CD14-positive monocyte (primary cell): ENCODE measurements at regions not wholly inside any gene's neighbourhood (a gene's known extent, or its start where the extent isn't known, plus 50 kb on each side); places are given as distances from the start of the nearest gene placed in this dataset.
"Not testable (repeated sequence)": the region's sequence is repeated elsewhere in the genome, so short reads cannot be mapped to it uniquely, and the experiment has no call there.

ENCODE experiments used
- DNase-seq, 3 donors: peaks; one replicate each; pipeline ENCODE4 v3.0.0-alpha.2; 2011 to 2022
- H2AFZ ChIP-seq: 2 replicates; pipeline ENCODE4 v1.6.0; 2012; ENCODE audit warnings: mild to moderate bottlenecking, low read depth, low read length, inconsistent platforms; ENCODE audit not compliant: insufficient read depth, poor library complexity, severe bottlenecking
- H3K27ac ChIP-seq, 2 donors: 1 replicate in 1 of 2; 2 replicates in 1 of 2; pipeline ENCODE4 v1.5.1; 2012 to 2013; ENCODE audit warnings: low read length in 2 of 2, control low read depth in 1 of 2, inconsistent platforms in 1 of 2, low read depth in 1 of 2, mild to moderate bottlenecking in 1 of 2
- H3K27me3 ChIP-seq, 2 donors: one replicate each; pipeline versions ENCODE4 v1.6.0 to v1.6.1; 2011 to 2013; ENCODE audit warnings: low read length in 2 of 2; ENCODE audit not compliant: control insufficient read depth in 2 of 2, insufficient read depth in 2 of 2
- H3K36me3 ChIP-seq, 2 donors: replicated peaks in 1 of 2; 1 replicate in 1 of 2; 2 replicates in 1 of 2; pipeline versions ENCODE4 v1.5.1 to v1.6.1; 2012 to 2013; ENCODE audit warnings: low read length in 2 of 2, control low read depth in 1 of 2, inconsistent platforms in 1 of 2, mild to moderate bottlenecking in 1 of 2; ENCODE audit not compliant: insufficient read depth in 2 of 2, control insufficient read depth in 1 of 2
- H3K4me1 ChIP-seq, 2 donors: 1 replicate in 1 of 2; 2 replicates in 1 of 2; pipeline versions ENCODE4 v1.5.1 to v1.6.1; 2012 to 2013; ENCODE audit warnings: low read length in 2 of 2, control low read depth in 1 of 2, inconsistent platforms in 1 of 2, mild to moderate bottlenecking in 1 of 2, moderate library complexity in 1 of 2; ENCODE audit not compliant: insufficient read depth in 2 of 2, control insufficient read depth in 1 of 2
- H3K4me2 ChIP-seq: replicated peaks from 2 replicates; pipeline ENCODE3; 2012; ENCODE audit warnings: low read length, moderate library complexity, mild to moderate bottlenecking; ENCODE audit not compliant: poor library complexity, severe bottlenecking; ENCODE audit errors: extremely low read depth
- H3K4me3 ChIP-seq, 3 experiments: fragments of 200-600 bp in 1 of 3; sonication (generic) in 1 of 3; replicated peaks in 1 of 3; 1 replicate in 2 of 3; 2 replicates in 1 of 3; pipeline ENCODE4 v1.5.1; 2011 to 2013; ENCODE audit warnings: low read length in 3 of 3, mild to moderate bottlenecking in 3 of 3, control low read depth in 2 of 3, low read depth in 2 of 3, inconsistent platforms in 1 of 3, moderate library complexity in 1 of 3
- H3K79me2 ChIP-seq: 2 replicates; pipeline ENCODE4 v1.6.0; 2012; ENCODE audit warnings: mild to moderate bottlenecking, control low read depth, inconsistent platforms, low read length, moderate library complexity; ENCODE audit not compliant: insufficient read depth
- H3K9ac ChIP-seq: 2 replicates; pipeline ENCODE4 v1.6.0; 2017; ENCODE audit warnings: low read length, mild to moderate bottlenecking; ENCODE audit not compliant: insufficient read depth, poor library complexity, severe bottlenecking
- H3K9me3 ChIP-seq, 2 donors: replicated peaks in 1 of 2; 1 replicate in 1 of 2; 2 replicates in 1 of 2; pipeline versions ENCODE4 v1.5.1 to v1.6.1; 2012 to 2013; ENCODE audit warnings: low read length in 2 of 2, control low read depth in 1 of 2; ENCODE audit not compliant: control insufficient read depth in 1 of 2, insufficient read depth in 1 of 2
- H4K20me1 ChIP-seq: 2 replicates; pipeline ENCODE4 v1.6.0; 2012; ENCODE audit warnings: mild to moderate bottlenecking, low read length, control low read depth, moderate library complexity; ENCODE audit not compliant: insufficient read depth
- H3K27ac Mint-ChIP-seq, 7 donors: one replicate each; pipeline ENCODE4 v1.8.0; 2020; ENCODE audit warnings: mild to moderate bottlenecking in 7 of 7, mixed read lengths in 7 of 7, moderate library complexity in 6 of 7, inconsistent platforms in 2 of 7
- H3K27me3 Mint-ChIP-seq, 3 donors: one replicate each; pipeline ENCODE4 v1.8.0; 2021 to 2022; ENCODE audit warnings: low read depth in 3 of 3, mild to moderate bottlenecking in 3 of 3, mixed read lengths in 3 of 3, moderate library complexity in 3 of 3, inconsistent platforms in 1 of 3
- H3K36me3 Mint-ChIP-seq, 2 donors: one replicate each; pipeline ENCODE4 v1.8.0; 2020; ENCODE audit warnings: mixed read lengths in 2 of 2, inconsistent platforms in 1 of 2, mild to moderate bottlenecking in 1 of 2
- H3K4me1 Mint-ChIP-seq: one replicate; pipeline ENCODE4 v1.8.0; 2020; ENCODE audit warnings: mild to moderate bottlenecking, mixed read lengths
- H3K4me3 Mint-ChIP-seq, 2 donors: one replicate each; pipeline ENCODE4 v1.8.0; 2020; ENCODE audit warnings: mild to moderate bottlenecking in 2 of 2, mixed read lengths in 2 of 2, moderate library complexity in 1 of 2
- H3K9me3 Mint-ChIP-seq, 7 donors: one replicate each; pipeline ENCODE4 v1.8.0; 2020 to 2022; ENCODE audit warnings: mixed read lengths in 7 of 7, mild to moderate bottlenecking in 6 of 7, moderate library complexity in 6 of 7, inconsistent platforms in 2 of 7
- WGBS: methylation state at CpG from one replicate; pipeline ENCODE4 v1.1.5; 2013; ENCODE audit warnings: missing lambda C conversion rate; ENCODE audit not compliant: insufficient coverage; 5-methylcytosine and 5-hydroxymethylcytosine counted together
- intact Hi-C, 2 donors: fragments of 100-400 bp; cut with micrococcal nuclease; formaldehyde crosslinking; loops; one replicate each; pipeline versions ENCODE4 v1.15.0 to v1.15.1; 2023
- TF ChIP-seq, protein P1 (sequence below): fragments of 200-600 bp; IDR thresholded peaks from one replicate; pipeline ENCODE4 v1.8.0; 2022; ENCODE audit warnings: antibody characterized with exemption, mild to moderate bottlenecking

DNA sequence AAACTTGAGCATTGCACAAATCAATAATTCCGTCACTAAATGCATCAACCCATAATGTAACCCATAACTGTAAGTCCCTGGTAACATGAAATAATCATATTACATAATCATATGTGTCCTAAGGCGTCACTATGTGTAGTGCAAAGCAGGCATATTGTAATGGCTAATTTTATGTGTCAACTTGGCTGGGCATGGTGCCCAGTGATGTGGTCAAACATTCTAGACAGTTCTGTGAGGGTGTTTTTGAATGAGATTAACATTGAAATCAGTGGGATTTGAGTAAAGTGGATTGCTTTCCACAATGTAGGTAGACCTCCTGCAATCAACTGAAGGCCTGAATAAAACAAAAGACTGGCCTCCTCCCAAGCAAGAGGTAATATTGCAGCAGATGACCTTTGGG lies 794.4 kb upstream of the ACO1 start:
- H3K27me3 ChIP-seq = no peaks in the 10 kb centered on the region
- no peak overlapping the region for H3K4me3 ChIP-seq
- no peaks in the 10 kb centered on the region for H3K79me2 ChIP-seq
- Mint-ChIP-seq H3K27ac (no peak overlapping the region), H3K9me3 (peaks cover 0 to 2% (median 0%) of the 10 kb centered on the region in 7 donors), H3K27me3 (peaks cover 0 to 1% (median 0%) of the 10 kb centered on the region in 3 donors), H3K4me1 (no peaks in the 10 kb centered on the region), H3K4me3 (no peak overlapping the region), H3K36me3 (no peaks in the 10 kb centered on the region)
- no peak for DNase-seq
- WGBS = no CpG with 5 or more reads among the region's 2 CpGs
- no peaks in the 10 kb centered on the region for H3K36me3 ChIP-seq
- H3K9ac ChIP-seq = no peak overlapping the region
- no peak overlapping the region for H3K4me2 ChIP-seq
- intact Hi-C loops = no loop called here
- no peaks in the 10 kb centered on the region for H3K9me3 ChIP-seq
- no peaks in the 10 kb centered on the region for H4K20me1 ChIP-seq
- no peaks in the 10 kb centered on the region for H3K4me1 ChIP-seq
- TF ChIP-seq, protein P1, sequence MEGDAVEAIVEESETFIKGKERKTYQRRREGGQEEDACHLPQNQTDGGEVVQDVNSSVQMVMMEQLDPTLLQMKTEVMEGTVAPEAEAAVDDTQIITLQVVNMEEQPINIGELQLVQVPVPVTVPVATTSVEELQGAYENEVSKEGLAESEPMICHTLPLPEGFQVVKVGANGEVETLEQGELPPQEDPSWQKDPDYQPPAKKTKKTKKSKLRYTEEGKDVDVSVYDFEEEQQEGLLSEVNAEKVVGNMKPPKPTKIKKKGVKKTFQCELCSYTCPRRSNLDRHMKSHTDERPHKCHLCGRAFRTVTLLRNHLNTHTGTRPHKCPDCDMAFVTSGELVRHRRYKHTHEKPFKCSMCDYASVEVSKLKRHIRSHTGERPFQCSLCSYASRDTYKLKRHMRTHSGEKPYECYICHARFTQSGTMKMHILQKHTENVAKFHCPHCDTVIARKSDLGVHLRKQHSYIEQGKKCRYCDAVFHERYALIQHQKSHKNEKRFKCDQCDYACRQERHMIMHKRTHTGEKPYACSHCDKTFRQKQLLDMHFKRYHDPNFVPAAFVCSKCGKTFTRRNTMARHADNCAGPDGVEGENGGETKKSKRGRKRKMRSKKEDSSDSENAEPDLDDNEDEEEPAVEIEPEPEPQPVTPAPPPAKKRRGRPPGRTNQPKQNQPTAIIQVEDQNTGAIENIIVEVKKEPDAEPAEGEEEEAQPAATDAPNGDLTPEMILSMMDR = no peak
- no peak overlapping the region for H3K27ac ChIP-seq
- H2AFZ ChIP-seq = no peak overlapping the region

DNA sequence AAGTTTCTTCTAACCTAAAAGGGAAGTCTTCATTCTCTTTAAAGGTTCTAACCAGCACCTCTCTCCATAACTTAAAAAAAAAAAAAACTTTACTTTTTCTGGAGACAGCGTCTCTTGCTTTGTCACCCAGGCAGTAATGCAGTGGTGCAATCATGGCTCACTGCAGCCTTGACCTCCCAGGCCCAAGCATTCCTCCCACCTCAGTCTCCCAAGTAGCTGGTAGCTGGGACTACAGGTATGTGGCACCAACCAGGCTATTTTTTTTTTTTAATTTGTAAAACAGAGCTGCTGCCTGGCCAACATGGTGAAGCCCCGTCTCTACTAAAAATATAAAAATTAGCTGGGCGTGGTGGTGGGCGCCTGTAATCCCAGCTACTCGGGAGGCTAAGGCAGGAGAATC lies 787.4 kb upstream of the ACO1 start:
- H3K79me2 ChIP-seq, H4K20me1 ChIP-seq, H2AFZ ChIP-seq, H3K27ac ChIP-seq, intact Hi-C loops, H3K4me1 ChIP-seq, H3K4me2 ChIP-seq, H3K36me3 Mint-ChIP-seq, H3K9ac ChIP-seq, H3K9me3 ChIP-seq, DNase-seq, H3K4me3 ChIP-seq, H3K4me3 Mint-ChIP-seq, H3K27me3 ChIP-seq, H3K4me1 Mint-ChIP-seq, H3K27ac Mint-ChIP-seq, H3K9me3 Mint-ChIP-seq, H3K27me3 Mint-ChIP-seq, H3K36me3 ChIP-seq: not testable (repeated sequence)
- WGBS = 56% methylated on average over 1 of the region's 5 CpGs
